Testis (tissue), 2 donors: ENCODE measurements at regions not wholly inside any gene's neighbourhood (a gene's known extent, or its start where the extent isn't known, plus 50 kb on each side); places are given as distances from the start of the nearest gene placed in this dataset.

Source experiments
- microRNA-seq, 2 donors: library from miRNA; unstranded; fragments of <30 nt; microRNA quantifications; one replicate each; pipeline ENCODE4, GENCODE V29; 2016; ENCODE audit warnings: borderline number of aligned reads in 2 of 2, borderline replicate concordance in 1 of 2
- small RNA-seq, 2 donors: library from RNA; depleted of rRNA; stranded (forward); fragments of <200 nt; gene quantifications; one replicate each; pipeline ENCODE3, GENCODE V24; 2016

Small RNA genes in the stretch of these regions (microRNA-seq; reads per million reads assigned to microRNA genes)
- 0 reads per million in 2 donors for gene MIR4477B

Small RNA genes in the stretch of these regions (small RNA-seq; reads per million reads assigned to genes)
- gene MIR4477B: 0 reads per million in 2 donors
- 0 reads per million in 2 donors for gene PTGER4P3
- 0 reads per million in 2 donors for gene RNA5SP284
